Neural crest cell (in vitro differentiated cells): ENCODE measurements at regions not wholly inside any gene's neighbourhood (a gene's known extent, or its start where the extent isn't known, plus 50 kb on each side); places are given as distances from the start of the nearest gene placed in this dataset.

Experiments
- DNase-seq: peaks from one replicate; pipeline ENCODE4 v3.0.0; 2021; ENCODE audit warnings: low read depth, mixed read lengths, low spot score
- H3K27ac Mint-ChIP-seq: one replicate; pipeline ENCODE4 v1.8.0; 2021; ENCODE audit warnings: mild to moderate bottlenecking, mixed read lengths; ENCODE audit not compliant: unreplicated experiment
- H3K27me3 Mint-ChIP-seq: 2 replicates; pipeline ENCODE4 v1.8.0; 2021; ENCODE audit warnings: low read depth, mild to moderate bottlenecking, mixed read lengths
- H3K36me3 Mint-ChIP-seq: 2 replicates; pipeline ENCODE4 v1.8.0; 2021; ENCODE audit warnings: low read depth, mild to moderate bottlenecking, mixed read lengths
- H3K4me1 Mint-ChIP-seq: 2 replicates; pipeline ENCODE4 v1.8.0; 2021; ENCODE audit warnings: mixed read lengths
- H3K4me3 Mint-ChIP-seq: one replicate; pipeline ENCODE4 v1.8.0; 2021; ENCODE audit warnings: mild to moderate bottlenecking, mixed read lengths
- H3K9me3 Mint-ChIP-seq: 2 replicates; pipeline ENCODE4 v1.8.0; 2021; ENCODE audit warnings: mixed read lengths
- TF ChIP-seq, protein P1 (sequence below): fragments of 200-600 bp; sonication (generic); conservative IDR thresholded peaks from 2 replicates; pipeline ENCODE4 v1.5.0; 2021; ENCODE audit warnings: antibody characterized with exemption, mild to moderate bottlenecking

DNA sequence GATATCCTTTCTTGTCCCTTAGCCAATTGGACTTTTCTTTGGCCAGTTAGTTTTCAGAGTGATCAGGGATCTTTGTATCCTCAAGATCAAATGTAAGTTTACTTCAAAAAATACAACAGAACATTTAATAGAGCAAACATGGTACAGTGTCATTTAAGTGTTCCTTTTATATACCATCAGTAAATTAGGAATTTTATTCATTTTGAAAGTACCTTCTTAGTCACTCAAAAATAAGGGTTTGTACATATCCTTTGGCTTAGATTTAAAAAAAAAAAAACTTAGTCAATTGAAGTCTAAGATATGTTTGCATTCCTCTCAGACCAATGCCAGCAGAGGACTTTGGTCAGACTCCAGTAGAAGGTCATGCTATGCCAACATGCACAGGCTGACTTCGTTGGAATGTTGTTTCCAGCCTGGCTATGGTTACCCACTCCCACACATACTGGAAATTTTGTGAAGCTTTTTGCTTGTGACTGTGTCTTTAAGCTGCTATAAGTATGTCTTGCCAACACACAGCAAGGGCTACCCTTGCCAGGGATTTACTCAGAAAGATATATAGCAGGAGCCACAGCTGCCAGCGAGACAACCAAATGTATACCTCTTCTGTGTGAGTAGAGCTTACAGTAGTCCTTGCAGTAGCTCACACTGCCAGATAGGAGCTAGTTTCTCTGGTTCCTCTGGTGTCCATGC lies 81.5 kb upstream of the LRIF1 start:
- H3K36me3 Mint-ChIP-seq, result no peaks in the 10 kb centered on the region

DNA sequence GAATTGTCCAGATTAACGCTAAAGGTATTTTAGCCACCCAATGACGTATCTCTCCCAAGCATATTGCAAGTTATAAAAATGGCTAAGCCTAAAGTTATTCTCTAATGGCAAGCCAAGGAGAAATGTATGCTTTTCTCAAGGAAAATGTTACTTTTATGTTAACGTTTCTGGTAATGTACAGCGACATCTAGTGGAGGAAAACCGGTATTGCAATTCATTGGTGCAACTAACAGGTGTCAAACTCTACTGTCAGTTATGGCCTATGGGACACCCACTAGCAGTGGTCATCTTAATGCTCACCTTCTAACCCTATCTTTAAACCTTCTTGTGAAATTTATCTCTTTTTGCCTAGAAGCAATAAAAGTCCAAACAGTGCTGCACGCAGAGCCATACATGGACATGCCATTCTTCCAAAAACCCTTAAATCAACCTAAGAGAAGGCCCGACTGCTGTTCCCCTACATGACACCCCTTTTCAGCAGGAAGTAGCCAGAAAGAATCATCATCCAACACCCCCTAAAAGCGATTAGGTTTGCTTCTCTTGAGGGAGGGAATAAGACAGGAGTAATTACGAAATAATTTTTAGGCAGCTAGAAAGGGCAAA lies 68.7 kb upstream of the LRIF1 start:
- no peaks in the 10 kb centered on the region for H3K36me3 Mint-ChIP-seq
- peaks cover 27% of the 10 kb centered on the region for H3K27me3 Mint-ChIP-seq
- TF ChIP-seq, protein P1, sequence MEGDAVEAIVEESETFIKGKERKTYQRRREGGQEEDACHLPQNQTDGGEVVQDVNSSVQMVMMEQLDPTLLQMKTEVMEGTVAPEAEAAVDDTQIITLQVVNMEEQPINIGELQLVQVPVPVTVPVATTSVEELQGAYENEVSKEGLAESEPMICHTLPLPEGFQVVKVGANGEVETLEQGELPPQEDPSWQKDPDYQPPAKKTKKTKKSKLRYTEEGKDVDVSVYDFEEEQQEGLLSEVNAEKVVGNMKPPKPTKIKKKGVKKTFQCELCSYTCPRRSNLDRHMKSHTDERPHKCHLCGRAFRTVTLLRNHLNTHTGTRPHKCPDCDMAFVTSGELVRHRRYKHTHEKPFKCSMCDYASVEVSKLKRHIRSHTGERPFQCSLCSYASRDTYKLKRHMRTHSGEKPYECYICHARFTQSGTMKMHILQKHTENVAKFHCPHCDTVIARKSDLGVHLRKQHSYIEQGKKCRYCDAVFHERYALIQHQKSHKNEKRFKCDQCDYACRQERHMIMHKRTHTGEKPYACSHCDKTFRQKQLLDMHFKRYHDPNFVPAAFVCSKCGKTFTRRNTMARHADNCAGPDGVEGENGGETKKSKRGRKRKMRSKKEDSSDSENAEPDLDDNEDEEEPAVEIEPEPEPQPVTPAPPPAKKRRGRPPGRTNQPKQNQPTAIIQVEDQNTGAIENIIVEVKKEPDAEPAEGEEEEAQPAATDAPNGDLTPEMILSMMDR, result peak; percentile 95
- H3K4me1 Mint-ChIP-seq, result no peaks in the 10 kb centered on the region
- no peak overlapping the region for H3K4me3 Mint-ChIP-seq
- no peak overlapping the region for H3K27ac Mint-ChIP-seq
- H3K9me3 Mint-ChIP-seq, result peaks cover 7% of the 10 kb centered on the region
- peak; percentile 25 for DNase-seq

More for the DNA sequence above, 81.5 kb upstream of the LRIF1 start:
- H3K4me3 Mint-ChIP-seq, result no peak overlapping the region
- TF ChIP-seq, protein P1, result no peak
- no peak overlapping the region for H3K27ac Mint-ChIP-seq
- no peak for DNase-seq
- peaks cover 41% of the 10 kb centered on the region for H3K27me3 Mint-ChIP-seq
- no peaks in the 10 kb centered on the region for H3K4me1 Mint-ChIP-seq
- H3K9me3 Mint-ChIP-seq, result peaks cover 5% of the 10 kb centered on the region

DNA sequence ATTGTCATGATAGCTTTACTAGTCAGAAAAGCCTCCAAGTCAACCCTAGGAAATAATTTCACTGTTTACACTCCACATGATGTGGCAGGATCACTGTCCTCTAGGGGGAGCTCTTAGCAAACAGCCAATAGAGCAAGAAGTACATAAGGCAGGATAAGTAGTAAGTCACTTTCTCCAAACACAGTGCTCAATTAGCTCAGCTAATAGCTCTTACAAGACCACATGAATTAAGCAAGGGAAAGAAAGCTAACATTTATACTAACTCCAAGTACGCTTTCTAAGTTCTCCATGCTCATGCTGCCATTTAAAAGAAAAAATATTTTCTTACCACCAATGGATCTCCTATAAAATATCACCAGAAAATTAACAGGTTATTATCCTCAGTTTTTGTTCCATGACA lies 66.9 kb upstream of the LRIF1 start:
- no peaks in the 10 kb centered on the region for H3K4me1 Mint-ChIP-seq
- TF ChIP-seq, protein P1, result peak; percentile 77
- H3K27me3 Mint-ChIP-seq, result peaks cover 36% of the 10 kb centered on the region
- peak; percentile 51 for DNase-seq
- no peak overlapping the region for H3K4me3 Mint-ChIP-seq
- H3K27ac Mint-ChIP-seq, result no peak overlapping the region
- peaks cover 3% of the 10 kb centered on the region for H3K9me3 Mint-ChIP-seq
- H3K36me3 Mint-ChIP-seq, result no peaks in the 10 kb centered on the region

DNA sequence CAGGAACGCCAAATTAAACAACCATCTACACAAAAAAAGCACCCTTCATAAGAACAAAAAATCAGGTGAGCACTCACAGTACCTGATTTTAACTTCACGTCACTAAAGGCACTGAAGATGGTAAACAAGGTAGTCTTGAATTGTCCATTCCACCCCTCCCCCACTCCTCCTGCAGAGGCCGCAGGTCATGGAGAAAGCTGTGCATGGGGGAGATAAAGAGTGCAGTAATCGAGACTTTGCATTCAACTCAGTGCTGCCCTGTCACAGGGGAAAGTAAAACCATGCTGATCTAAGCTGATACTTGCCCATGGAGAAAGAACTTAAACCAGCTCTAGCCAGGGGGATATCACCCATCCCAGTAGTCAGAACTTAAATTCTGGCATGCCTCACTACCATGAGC lies 61.4 kb upstream of the LRIF1 start:
- Mint-ChIP-seq H3K4me3 (no peak overlapping the region), H3K27me3 (peaks cover 45% of the 10 kb centered on the region), H3K9me3 (peaks cover 5% of the 10 kb centered on the region), H3K36me3 (no peaks in the 10 kb centered on the region), H3K27ac (no peak overlapping the region), H3K4me1 (no peaks in the 10 kb centered on the region)
- TF ChIP-seq, protein P1, result no peak
- no peak for DNase-seq

DNA sequence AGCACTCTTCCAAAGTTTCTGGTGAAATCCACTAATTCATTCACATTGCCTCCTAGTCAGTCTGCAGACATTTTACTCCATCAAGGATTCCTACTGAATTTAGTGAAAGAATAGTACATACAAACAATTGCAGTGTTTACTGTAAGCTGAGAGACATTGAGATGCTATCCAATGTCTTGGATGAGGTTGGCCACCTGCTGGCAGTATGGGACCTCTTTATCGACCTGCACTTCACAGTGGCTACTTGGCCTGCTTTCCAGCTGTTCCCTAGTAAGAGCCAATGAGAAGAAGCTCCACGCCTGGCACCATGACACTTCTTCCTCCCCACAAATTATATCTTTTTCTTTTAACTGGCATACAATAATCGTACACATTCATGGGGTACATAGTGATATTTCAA lies 51.5 kb upstream of the LRIF1 start:
- Mint-ChIP-seq H3K9me3 (peaks cover 18% of the 10 kb centered on the region), H3K36me3 (peaks cover 4% of the 10 kb centered on the region)

More for the DNA sequence above, 51.5 kb upstream of the LRIF1 start:
- no peak overlapping the region for H3K4me3 Mint-ChIP-seq
- H3K4me1 Mint-ChIP-seq, result no peaks in the 10 kb centered on the region
- H3K27ac Mint-ChIP-seq, result no peak overlapping the region
- peaks cover 40% of the 10 kb centered on the region for H3K27me3 Mint-ChIP-seq
- TF ChIP-seq, protein P1, result no peak
- no peak for DNase-seq
